ENCODE measurements at regions not wholly inside any gene's neighbourhood (a gene's known extent, or its start where the extent isn't known, plus 50 kb on each side); places are given as distances from the start of the nearest gene placed in this dataset.

DNA sequence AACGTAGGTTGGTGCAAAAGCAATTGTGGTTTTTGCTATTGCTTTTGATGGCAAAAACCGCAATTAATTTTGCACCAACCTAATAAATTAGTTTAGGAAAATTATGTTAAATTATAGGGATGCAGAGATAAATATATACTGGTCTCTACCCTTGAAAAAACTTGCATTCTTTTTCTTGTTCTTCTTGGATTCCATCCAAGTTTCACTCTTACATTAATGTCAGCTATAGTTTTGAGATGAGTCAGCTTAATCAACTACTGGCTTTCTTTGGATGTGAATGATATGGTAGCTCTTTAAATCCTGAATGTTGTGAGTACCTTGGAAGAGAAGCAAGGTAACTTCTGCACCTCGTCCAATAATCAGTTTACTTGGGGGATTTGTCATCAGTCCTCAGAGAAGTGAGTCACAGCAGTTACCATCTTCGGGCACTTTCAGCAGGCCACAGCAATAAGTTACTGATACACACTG is 549.0 kb upstream of the ZNF608 start:
- no peak overlapping the region for H3K9ac ChIP-seq (ENCODE audit: low read length)
- no peak overlapping the region for H3K27ac ChIP-seq (ENCODE audit: low read depth, low read length)
- no peaks in the 10 kb centered on the region for H3K4me1 ChIP-seq (ENCODE audit: insufficient read depth, low read length)
- H3K4me3 ChIP-seq (ENCODE audit: low read depth in 1 of 2, low read length in 2 of 2) = no peak overlapping the region
- H3K27me3 ChIP-seq (ENCODE audit: control insufficient read depth in 1 of 2, insufficient read depth in 2 of 2, low read length in 2 of 2) = no peaks in the 10 kb centered on the region
- no peaks in the 10 kb centered on the region for H3K36me3 ChIP-seq (ENCODE audit: insufficient read depth, low read length)
- no peaks in the 10 kb centered on the region for H3K9me3 ChIP-seq (ENCODE audit: low read length)

DNA sequence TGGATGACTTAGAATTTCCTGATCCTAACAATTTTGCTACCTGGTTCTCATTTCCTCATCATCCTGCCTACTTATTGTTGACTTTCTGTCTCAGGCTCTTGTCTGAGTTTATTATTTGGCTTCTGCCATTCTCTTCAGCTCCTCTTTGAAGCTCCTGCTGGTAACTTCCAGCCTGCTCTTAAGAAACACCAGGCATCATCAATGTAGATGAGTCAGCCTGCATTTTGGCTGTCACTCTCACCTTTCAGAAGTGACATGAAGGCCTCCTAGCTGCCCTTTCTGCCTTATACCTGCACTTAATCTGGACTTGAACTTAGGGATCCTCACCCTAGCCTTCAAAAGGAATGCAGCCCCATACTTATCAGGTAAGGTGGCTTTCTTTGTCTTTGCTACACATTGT is 551.8 kb upstream of the ZNF608 start:
- Histone ChIP-seq H3K4me3 (ENCODE audit: low read depth in 1 of 2, low read length in 2 of 2) (no peak overlapping the region), H3K27me3 (ENCODE audit: control insufficient read depth in 1 of 2, insufficient read depth in 2 of 2, low read length in 2 of 2) (no peaks in the 10 kb centered on the region), H3K36me3 (ENCODE audit: insufficient read depth, low read length) (no peaks in the 10 kb centered on the region), H3K9me3 (ENCODE audit: low read length) (no peaks in the 10 kb centered on the region), H3K27ac (ENCODE audit: low read depth, low read length) (no peak overlapping the region), H3K9ac (ENCODE audit: low read length) (no peak overlapping the region), H3K4me1 (ENCODE audit: insufficient read depth, low read length) (no peaks in the 10 kb centered on the region)

DNA sequence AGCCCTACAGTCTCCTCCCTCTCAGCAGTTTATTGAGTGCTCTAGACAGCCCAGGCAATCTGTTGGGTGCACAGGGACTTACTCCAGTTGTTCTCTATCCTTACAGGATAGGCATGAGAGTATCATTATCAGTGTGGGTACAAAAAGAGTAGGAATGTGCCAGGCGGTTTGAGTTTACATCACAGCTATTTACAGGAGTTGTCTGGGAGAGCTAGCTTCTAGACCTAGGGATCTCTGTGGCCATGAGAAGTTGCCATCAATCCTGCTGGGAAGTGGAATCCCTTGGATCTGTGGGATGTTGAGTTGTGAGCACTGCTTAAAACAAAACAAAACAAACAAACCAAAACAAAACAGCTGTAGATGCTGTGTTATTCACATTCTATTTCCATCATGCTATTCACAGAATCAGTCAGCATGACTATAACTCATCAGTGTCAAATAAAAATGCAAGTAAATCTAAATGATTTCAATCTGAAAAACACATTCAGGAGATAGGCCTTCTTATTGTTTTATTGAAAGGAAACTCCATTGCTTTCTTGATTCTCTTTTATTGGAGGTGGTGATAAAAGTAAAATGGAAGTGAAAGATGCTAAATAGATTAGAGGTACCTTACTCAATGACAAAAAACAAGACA is 552.4 kb upstream of the ZNF608 start:
- Histone ChIP-seq H3K27ac (ENCODE audit: low read depth, low read length) (no peak overlapping the region), H3K4me3 (ENCODE audit: low read depth in 1 of 2, low read length in 2 of 2) (no peak overlapping the region), H3K4me1 (ENCODE audit: insufficient read depth, low read length) (no peaks in the 10 kb centered on the region), H3K9ac (ENCODE audit: low read length) (no peak overlapping the region), H3K36me3 (ENCODE audit: insufficient read depth, low read length) (no peaks in the 10 kb centered on the region), H3K27me3 (ENCODE audit: control insufficient read depth in 1 of 2, insufficient read depth in 2 of 2, low read length in 2 of 2) (no peaks in the 10 kb centered on the region), H3K9me3 (ENCODE audit: low read length) (no peaks in the 10 kb centered on the region)

DNA sequence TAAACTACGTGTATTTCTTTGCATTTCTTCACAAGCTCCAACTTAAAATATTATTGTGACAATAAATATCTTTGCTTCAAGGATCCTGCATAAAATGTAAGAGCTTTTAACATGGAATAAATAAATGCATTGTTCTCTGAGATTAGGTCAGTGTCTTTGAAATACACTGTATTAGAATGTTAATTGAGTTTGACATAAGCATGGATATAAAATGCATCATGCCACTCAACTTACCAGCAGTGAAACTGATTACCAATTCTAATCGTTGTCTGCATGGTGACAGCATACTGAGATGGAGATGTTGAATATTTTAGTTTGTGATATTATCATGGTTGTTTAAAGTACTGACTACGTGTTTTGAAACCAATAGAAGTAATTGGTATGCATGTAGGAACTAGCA is 555.3 kb upstream of the ZNF608 start:
- no peaks in the 10 kb centered on the region for H3K4me1 ChIP-seq (ENCODE audit: insufficient read depth, low read length)
- no peaks in the 10 kb centered on the region for H3K27me3 ChIP-seq (ENCODE audit: control insufficient read depth in 1 of 2, insufficient read depth in 2 of 2, low read length in 2 of 2)
- H3K9me3 ChIP-seq (ENCODE audit: low read length) = no peaks in the 10 kb centered on the region
- H3K9ac ChIP-seq (ENCODE audit: low read length) = no peak overlapping the region
- H3K27ac ChIP-seq (ENCODE audit: low read depth, low read length) = no peak overlapping the region
- no peaks in the 10 kb centered on the region for H3K36me3 ChIP-seq (ENCODE audit: insufficient read depth, low read length)
- no peak overlapping the region for H3K4me3 ChIP-seq (ENCODE audit: low read depth in 1 of 2, low read length in 2 of 2)

DNA sequence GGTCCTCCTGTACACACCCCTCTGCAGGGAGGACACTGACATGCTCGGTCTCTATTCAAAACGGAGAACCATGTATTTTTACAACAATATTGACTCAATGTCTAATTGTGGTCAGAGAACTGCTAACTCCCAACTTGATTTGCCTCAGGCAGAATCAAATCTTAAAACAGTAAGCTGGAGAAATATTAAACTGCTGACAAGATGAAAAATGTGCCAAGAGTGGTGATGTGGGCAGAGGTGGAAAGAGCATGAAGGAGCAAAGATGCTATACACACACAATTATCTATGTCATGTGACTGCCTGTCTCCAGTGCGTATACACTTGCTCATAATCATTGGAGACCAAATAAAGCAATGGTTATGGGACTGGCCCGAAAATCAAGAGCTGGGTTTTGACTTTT is 556.1 kb upstream of the ZNF608 start:
- no peak overlapping the region for H3K9ac ChIP-seq (ENCODE audit: low read length)
- H3K9me3 ChIP-seq (ENCODE audit: low read length) = no peaks in the 10 kb centered on the region
- no peaks in the 10 kb centered on the region for H3K4me1 ChIP-seq (ENCODE audit: insufficient read depth, low read length)
- no peaks in the 10 kb centered on the region for H3K27me3 ChIP-seq (ENCODE audit: control insufficient read depth in 1 of 2, insufficient read depth in 2 of 2, low read length in 2 of 2)
- no peaks in the 10 kb centered on the region for H3K36me3 ChIP-seq (ENCODE audit: insufficient read depth, low read length)
- H3K27ac ChIP-seq (ENCODE audit: low read depth, low read length) = no peak overlapping the region
- H3K4me3 ChIP-seq (ENCODE audit: low read depth in 1 of 2, low read length in 2 of 2) = no peak overlapping the region

DNA sequence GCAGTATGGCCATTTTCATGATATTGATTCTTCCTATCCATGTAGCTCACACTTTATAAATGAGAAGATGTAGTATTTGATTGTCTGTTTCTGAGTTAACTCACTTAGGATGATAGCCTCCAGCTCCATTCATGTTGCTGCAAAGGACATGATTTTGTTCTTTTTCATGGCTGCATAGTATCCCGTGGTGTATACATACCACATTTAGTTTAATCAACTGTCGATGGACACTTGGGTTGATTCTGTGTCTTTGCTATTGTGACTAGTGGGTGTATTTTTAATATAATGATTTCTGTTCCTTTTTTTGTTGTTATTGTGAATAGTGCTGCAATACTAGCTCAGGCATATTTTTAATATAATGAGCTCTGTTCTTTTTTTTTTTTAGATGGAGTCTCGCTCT is 560.3 kb upstream of the ZNF608 start:
- Histone ChIP-seq H3K27ac (ENCODE audit: low read depth, low read length) (no peak overlapping the region), H3K9ac (ENCODE audit: low read length) (no peak overlapping the region), H3K27me3 (ENCODE audit: control insufficient read depth in 1 of 2, insufficient read depth in 2 of 2, low read length in 2 of 2) (no peaks in the 10 kb centered on the region), H3K4me1 (ENCODE audit: insufficient read depth, low read length) (no peaks in the 10 kb centered on the region), H3K4me3 (ENCODE audit: low read depth in 1 of 2, low read length in 2 of 2) (no peak overlapping the region), H3K9me3 (ENCODE audit: low read length) (no peaks in the 10 kb centered on the region), H3K36me3 (ENCODE audit: insufficient read depth, low read length) (no peaks in the 10 kb centered on the region)

DNA sequence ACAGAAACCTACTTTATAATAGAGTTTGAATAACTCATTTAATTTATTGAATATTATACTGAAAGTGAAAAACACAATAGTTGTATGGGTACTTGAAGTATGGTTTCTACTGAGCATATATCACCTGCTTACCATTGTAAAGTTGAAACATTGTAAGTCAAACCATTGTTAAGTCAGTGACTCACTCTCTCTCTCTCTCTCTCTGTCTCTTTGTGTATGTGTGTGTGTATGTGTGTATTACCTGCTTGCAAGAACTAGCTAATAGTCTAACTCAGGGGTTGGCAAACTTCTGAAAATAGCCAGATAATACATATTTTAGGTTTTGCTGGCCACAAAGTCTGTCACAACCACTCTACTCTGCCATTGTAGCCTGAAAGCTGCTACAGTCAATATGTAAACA is 564.3 kb upstream of the ZNF608 start:
- H3K9me3 ChIP-seq (ENCODE audit: low read length) = no peaks in the 10 kb centered on the region
- H3K36me3 ChIP-seq (ENCODE audit: insufficient read depth, low read length) = no peaks in the 10 kb centered on the region
- no peak overlapping the region for H3K9ac ChIP-seq (ENCODE audit: low read length)
- no peaks in the 10 kb centered on the region for H3K4me1 ChIP-seq (ENCODE audit: insufficient read depth, low read length)
- H3K27me3 ChIP-seq (ENCODE audit: control insufficient read depth in 1 of 2, insufficient read depth in 2 of 2, low read length in 2 of 2) = no peaks in the 10 kb centered on the region
- H3K27ac ChIP-seq (ENCODE audit: low read depth, low read length) = no peak overlapping the region
- no peak overlapping the region for H3K4me3 ChIP-seq (ENCODE audit: low read depth in 1 of 2, low read length in 2 of 2)

DNA sequence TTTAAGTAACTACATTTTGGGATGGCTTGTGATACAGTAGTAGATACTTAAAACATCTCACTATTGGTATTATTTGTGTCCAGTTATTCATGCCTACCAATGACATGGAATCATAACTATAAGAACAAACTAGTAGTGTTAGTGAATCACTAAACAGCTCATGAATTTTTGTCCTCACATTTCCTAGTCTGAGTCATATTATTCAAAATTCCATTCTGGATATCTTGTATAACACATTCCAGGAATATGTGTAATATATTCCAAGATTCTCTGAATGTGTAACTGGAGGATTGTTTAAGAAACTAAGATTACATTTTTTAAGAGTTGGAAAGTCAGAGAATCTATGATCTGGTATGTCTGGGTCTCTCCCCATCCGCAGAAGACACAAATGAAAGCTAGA is 565.3 kb upstream of the ZNF608 start:
- H3K4me1 ChIP-seq (ENCODE audit: insufficient read depth, low read length) = no peaks in the 10 kb centered on the region
- H3K9me3 ChIP-seq (ENCODE audit: low read length) = no peaks in the 10 kb centered on the region
- H3K4me3 ChIP-seq (ENCODE audit: low read depth in 1 of 2, low read length in 2 of 2) = no peak overlapping the region
- H3K27ac ChIP-seq (ENCODE audit: low read depth, low read length) = no peak overlapping the region
- no peak overlapping the region for H3K9ac ChIP-seq (ENCODE audit: low read length)
- H3K36me3 ChIP-seq (ENCODE audit: insufficient read depth, low read length) = no peaks in the 10 kb centered on the region
- no peaks in the 10 kb centered on the region for H3K27me3 ChIP-seq (ENCODE audit: control insufficient read depth in 1 of 2, insufficient read depth in 2 of 2, low read length in 2 of 2)

DNA sequence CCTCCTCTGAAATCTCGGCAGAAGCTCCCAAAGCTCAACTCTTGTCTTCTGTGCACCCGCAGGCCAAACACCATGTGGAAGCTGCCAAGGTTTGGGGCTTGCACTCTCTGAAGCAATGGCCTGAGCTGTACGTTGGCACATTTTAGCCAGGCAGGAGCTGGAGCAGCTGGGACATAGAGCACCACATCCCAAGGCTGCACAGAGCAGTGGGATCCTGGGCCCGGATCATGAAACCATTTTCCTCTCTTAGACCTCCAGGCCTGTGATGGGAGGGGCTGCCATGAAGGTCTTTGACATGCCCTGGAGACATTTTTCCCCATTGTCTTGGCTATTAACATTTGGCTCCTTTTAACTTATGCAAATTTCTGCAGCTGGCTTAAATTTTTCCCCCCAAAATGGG is 567.1 kb upstream of the ZNF608 start:
- Histone ChIP-seq H3K27ac (ENCODE audit: low read depth, low read length) (no peak overlapping the region), H3K9me3 (ENCODE audit: low read length) (no peaks in the 10 kb centered on the region), H3K36me3 (ENCODE audit: insufficient read depth, low read length) (no peaks in the 10 kb centered on the region), H3K4me3 (ENCODE audit: low read depth in 1 of 2, low read length in 2 of 2) (no peak overlapping the region), H3K9ac (ENCODE audit: low read length) (no peak overlapping the region), H3K27me3 (ENCODE audit: control insufficient read depth in 1 of 2, insufficient read depth in 2 of 2, low read length in 2 of 2) (no peaks in the 10 kb centered on the region), H3K4me1 (ENCODE audit: insufficient read depth, low read length) (no peaks in the 10 kb centered on the region)

DNA sequence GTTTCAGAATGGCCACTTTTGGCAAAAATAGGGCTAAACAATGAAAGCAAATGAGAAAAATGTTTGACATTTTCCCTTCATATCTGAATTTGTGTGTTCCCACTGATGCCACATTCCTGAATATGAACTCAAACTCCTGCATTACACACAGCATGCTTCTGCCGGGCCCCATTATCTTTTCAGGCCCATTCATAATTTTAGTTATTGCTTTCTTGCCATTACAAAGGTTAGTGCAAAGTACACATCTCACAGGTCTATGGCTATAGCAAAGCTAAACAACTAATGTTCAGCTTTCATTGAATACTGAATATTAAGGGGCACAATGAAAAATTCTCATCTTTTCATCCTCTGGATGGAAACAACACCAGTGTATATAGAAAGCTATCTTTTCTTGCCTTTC is 568.9 kb upstream of the ZNF608 start:
- H3K36me3 ChIP-seq (ENCODE audit: insufficient read depth, low read length) = no peaks in the 10 kb centered on the region
- H3K27me3 ChIP-seq (ENCODE audit: control insufficient read depth in 1 of 2, insufficient read depth in 2 of 2, low read length in 2 of 2) = no peaks in the 10 kb centered on the region
- no peak overlapping the region for H3K4me3 ChIP-seq (ENCODE audit: low read depth in 1 of 2, low read length in 2 of 2)
- H3K4me1 ChIP-seq (ENCODE audit: insufficient read depth, low read length) = no peaks in the 10 kb centered on the region
- H3K9ac ChIP-seq (ENCODE audit: low read length) = no peak overlapping the region
- H3K9me3 ChIP-seq (ENCODE audit: low read length) = no peaks in the 10 kb centered on the region
- H3K27ac ChIP-seq (ENCODE audit: low read depth, low read length) = no peak overlapping the region

DNA sequence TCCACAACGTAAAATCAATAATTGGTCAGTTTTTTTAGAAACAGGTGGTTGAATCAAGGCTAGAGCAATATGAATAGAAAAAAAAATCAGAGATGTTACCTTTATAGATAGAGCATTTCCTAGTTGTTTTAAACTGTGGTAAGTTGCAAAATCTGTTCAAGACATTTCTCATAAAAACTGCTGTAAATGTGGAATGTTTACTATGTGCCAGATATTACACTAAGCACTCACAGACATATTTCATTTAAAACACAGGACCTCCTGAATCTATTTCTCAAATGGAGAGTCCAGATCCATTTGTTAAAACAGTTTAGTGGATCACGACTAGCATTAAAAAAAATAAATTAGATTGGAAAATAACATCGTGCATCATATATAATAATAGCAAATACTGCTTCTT is 570.0 kb upstream of the ZNF608 start:
- Histone ChIP-seq H3K4me1 (ENCODE audit: insufficient read depth, low read length) (no peaks in the 10 kb centered on the region), H3K36me3 (ENCODE audit: insufficient read depth, low read length) (no peaks in the 10 kb centered on the region), H3K27ac (ENCODE audit: low read depth, low read length) (no peak overlapping the region), H3K4me3 (ENCODE audit: low read depth in 1 of 2, low read length in 2 of 2) (no peak overlapping the region), H3K9ac (ENCODE audit: low read length) (no peak overlapping the region), H3K9me3 (ENCODE audit: low read length) (no peaks in the 10 kb centered on the region), H3K27me3 (ENCODE audit: control insufficient read depth in 1 of 2, insufficient read depth in 2 of 2, low read length in 2 of 2) (no peaks in the 10 kb centered on the region)

DNA sequence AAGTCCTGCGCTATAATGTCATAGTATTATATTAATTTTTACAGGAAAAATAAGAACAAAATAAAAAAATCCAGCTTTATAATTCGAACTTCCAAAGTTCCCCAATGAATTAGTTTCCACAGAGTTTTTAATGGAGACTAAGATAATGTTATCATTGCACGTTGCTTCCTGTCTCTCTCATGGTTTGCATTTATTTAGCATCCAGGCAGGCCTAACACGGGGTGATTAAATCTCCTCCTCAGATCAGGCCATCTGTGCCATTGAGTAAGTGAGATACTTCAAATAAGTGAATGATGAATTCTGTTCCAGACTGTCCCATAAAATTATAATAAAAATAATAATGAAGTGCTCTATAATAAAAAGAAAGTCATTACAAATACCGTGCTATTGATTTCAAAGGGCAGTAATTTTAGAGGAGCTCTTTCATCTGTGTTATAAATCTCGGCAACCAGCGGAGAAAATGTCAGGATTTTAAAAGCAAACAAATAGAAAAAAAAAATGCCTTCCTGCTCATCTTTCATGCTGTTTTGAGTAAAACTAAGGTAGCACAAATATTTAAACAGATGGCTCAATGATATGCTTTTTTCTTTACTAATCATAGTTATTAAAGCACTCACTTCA is 570.6 kb upstream of the ZNF608 start:
- Histone ChIP-seq H3K9ac (ENCODE audit: low read length) (no peak overlapping the region), H3K27me3 (ENCODE audit: control insufficient read depth in 1 of 2, insufficient read depth in 2 of 2, low read length in 2 of 2) (no peaks in the 10 kb centered on the region), H3K9me3 (ENCODE audit: low read length) (no peaks in the 10 kb centered on the region), H3K27ac (ENCODE audit: low read depth, low read length) (no peak overlapping the region), H3K4me3 (ENCODE audit: low read depth in 1 of 2, low read length in 2 of 2) (no peak overlapping the region), H3K36me3 (ENCODE audit: insufficient read depth, low read length) (no peaks in the 10 kb centered on the region), H3K4me1 (ENCODE audit: insufficient read depth, low read length) (no peaks in the 10 kb centered on the region)

Measured in muscle layer of colon (tissue), 2 donors.